IPS-20b (cell line): ENCODE measurements at regions not wholly inside any gene's neighbourhood (a gene's known extent, or its start where the extent isn't known, plus 50 kb on each side); places are given as distances from the start of the nearest gene placed in this dataset.
"Not testable (repeated sequence)": the region's sequence is repeated elsewhere in the genome, so short reads cannot be mapped to it uniquely, and the experiment has no call there.

ENCODE experiments used
- H3K27ac ChIP-seq: one replicate; pipeline ENCODE4 v1.5.1; 2013; ENCODE audit warnings: low read length
- H3K27me3 ChIP-seq: 2 replicates; pipeline ENCODE4 v1.6.1; 2013; ENCODE audit warnings: mild to moderate bottlenecking, low read length, inconsistent platforms; ENCODE audit not compliant: insufficient read depth
- H3K36me3 ChIP-seq: 2 replicates; pipeline ENCODE4 v1.6.1; 2013; ENCODE audit warnings: low read depth, mild to moderate bottlenecking, inconsistent platforms, low read length, moderate library complexity; ENCODE audit not compliant: insufficient read depth
- H3K4me1 ChIP-seq: 2 replicates; pipeline ENCODE4 v1.6.1; 2013; ENCODE audit warnings: mild to moderate bottlenecking, control low read depth, inconsistent platforms, low read length, moderate library complexity; ENCODE audit not compliant: insufficient read depth
- H3K4me3 ChIP-seq: 2 replicates; pipeline ENCODE4 v1.5.1; 2013; ENCODE audit warnings: mild to moderate bottlenecking, low read length, inconsistent platforms
- H3K9ac ChIP-seq: 2 replicates; pipeline ENCODE4 v1.6.1; 2013; ENCODE audit warnings: low read depth, mild to moderate bottlenecking, inconsistent platforms, low read length, moderate library complexity
- H3K9me3 ChIP-seq: 2 replicates; pipeline ENCODE4 v1.6.1; 2013; ENCODE audit warnings: mild to moderate bottlenecking, low read depth, low read length, inconsistent platforms; ENCODE audit not compliant: insufficient read depth

DNA sequence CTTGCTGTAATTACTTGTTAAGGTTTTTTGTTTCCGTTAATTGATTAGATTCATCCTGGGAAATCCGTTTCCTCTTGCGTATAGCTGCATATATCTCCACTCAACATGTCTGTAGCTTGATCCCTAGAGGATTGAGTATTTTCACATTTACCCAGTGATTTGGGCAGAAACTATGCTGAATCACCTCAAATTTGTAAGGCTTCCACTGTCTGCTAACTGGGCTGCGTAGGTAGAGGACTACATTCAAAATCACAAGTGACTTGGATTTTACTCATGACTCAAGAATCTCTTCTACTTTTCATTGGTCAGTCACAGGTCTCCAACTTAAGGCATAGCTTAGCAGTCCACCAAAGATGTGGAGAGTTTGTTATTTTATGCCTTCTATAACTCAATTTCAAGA lies 141.8 kb downstream of the POLR1F start:
- Histone ChIP-seq H3K4me1 (no peaks in the 10 kb centered on the region; the same call in 1 of the 2 replicates), H3K27ac (no peak overlapping the region), H3K9me3 (no peaks in the 10 kb centered on the region), H3K36me3 (no peaks in the 10 kb centered on the region), H3K4me3 (no peak overlapping the region), H3K9ac (no peak overlapping the region), H3K27me3 (no peaks in the 10 kb centered on the region)

DNA sequence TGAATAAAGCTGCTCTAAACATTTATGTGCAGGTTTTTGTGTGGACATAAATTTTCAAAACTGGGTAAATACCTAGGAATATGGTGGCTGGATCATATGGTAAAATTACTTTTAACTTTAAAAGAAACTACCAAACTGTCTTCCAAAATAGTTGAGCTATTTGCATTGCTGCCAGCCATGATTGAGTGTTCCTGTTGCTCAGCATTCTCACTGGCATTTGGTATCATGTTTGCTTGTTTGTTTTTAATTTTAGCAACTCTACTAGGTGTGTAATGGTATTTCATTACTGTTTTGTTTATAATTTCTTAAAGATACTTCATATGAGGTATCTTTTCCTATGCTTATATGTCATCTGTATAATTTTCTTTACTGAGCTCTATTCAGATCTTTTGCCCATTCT lies 143.2 kb downstream of the POLR1F start:
- no peaks in the 10 kb centered on the region; the same call in 1 of the 2 replicates for H3K4me1 ChIP-seq
- no peaks in the 10 kb centered on the region for H3K27me3 ChIP-seq
- H3K9me3 ChIP-seq: no peaks in the 10 kb centered on the region
- no peak overlapping the region for H3K27ac ChIP-seq
- H3K36me3 ChIP-seq: no peaks in the 10 kb centered on the region
- no peak overlapping the region for H3K9ac ChIP-seq
- no peak overlapping the region for H3K4me3 ChIP-seq

DNA sequence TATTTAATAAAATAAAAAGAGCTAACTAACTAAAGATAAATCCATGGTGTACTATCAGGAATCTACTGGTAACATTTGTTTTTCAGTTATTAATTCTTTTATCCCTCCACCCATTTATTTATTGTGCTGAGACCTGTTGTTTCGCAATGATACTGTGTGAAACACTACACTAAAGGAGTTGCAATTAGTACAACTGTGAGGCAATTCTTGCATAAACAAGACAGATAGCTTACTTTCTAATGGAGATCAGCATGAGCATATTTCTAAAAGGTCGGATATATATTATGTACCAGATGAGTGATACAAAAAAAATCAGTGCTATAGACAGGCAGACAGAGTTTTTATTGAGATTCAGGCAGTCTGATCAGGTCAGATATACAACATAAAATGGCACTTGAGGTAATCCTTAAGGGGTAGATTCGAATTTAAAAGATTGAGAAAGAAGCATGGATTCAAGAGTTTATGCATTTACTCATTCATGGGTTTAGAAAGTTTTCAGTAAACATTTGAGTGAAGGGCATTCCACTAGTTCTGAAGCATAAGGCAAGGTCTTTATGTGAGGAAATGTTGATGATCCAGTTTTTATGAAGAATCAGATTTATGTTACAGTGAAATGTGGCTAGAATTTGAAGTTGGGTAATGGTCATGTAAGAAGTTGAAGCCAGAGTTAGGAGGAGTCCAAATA lies 147.6 kb downstream of the POLR1F start:
- H3K27me3 ChIP-seq: no peaks in the 10 kb centered on the region
- no peak overlapping the region for H3K4me3 ChIP-seq
- H3K9me3 ChIP-seq: no peaks in the 10 kb centered on the region
- H3K4me1 ChIP-seq: no peaks in the 10 kb centered on the region
- H3K9ac ChIP-seq: no peak overlapping the region
- H3K36me3 ChIP-seq: no peaks in the 10 kb centered on the region
- H3K27ac ChIP-seq: no peak overlapping the region

DNA sequence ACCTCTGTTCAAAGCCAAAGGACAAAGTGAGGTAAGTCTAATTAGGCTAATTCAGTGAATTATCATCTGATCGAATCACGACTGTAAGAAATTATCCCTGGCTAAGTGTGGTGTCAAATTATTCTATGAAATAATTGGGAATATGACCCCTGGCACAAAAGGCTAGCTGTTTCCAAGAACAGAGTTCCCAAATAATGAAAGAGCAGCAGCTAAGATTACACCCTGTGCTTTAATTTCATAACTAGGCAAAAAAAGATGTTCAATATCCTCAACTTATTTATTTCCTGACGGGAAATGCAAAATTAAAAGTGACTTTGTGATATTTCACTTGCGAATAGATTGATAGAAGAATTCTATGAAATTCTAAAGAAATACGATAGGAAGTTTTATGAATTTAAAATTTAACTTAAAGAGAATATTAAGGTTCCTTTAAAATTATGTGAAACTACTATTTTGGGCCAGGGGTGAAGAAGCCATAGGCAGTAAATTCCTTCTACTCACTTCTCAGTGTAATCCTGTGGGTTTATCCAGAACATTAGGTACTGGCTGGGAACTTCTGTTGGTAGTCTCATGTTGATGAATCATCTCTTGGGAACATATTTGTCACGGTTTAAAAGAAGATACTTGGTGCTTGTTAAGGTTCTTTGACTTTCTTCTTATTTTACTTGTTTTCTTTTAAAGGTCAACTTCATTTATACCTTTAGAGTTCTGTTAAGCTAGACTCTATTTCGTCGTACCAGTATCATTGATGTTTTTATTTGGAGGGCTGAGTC lies 148.5 kb downstream of the POLR1F start:
- Histone ChIP-seq H3K4me1 (no peaks in the 10 kb centered on the region), H3K36me3 (no peaks in the 10 kb centered on the region), H3K9ac (no peak overlapping the region), H3K9me3 (no peaks in the 10 kb centered on the region), H3K27ac (no peak overlapping the region), H3K27me3 (no peaks in the 10 kb centered on the region), H3K4me3 (no peak overlapping the region)

DNA sequence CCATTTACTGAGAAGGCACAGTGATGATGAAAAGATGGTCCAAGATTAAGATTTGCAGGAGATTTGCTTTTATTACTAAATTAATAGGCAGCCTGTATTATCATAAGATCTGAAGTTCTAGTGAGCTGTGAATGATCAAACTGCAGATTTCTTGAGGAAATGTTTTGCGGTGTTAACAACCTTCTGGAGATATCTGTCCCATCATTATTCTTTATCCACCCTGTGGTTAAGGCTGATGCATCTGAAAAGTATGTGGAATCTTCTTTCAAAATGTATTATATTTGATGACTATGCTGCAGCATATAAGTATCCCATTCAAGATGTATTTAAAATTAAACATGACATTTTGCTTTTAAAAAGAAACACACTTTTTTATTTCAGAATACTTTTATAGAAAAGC lies 150.3 kb downstream of the POLR1F start:
- no peaks in the 10 kb centered on the region for H3K9me3 ChIP-seq
- H3K9ac ChIP-seq: no peak overlapping the region
- no peaks in the 10 kb centered on the region for H3K27me3 ChIP-seq
- no peak overlapping the region for H3K27ac ChIP-seq
- H3K4me3 ChIP-seq: no peak overlapping the region
- no peaks in the 10 kb centered on the region for H3K36me3 ChIP-seq
- no peaks in the 10 kb centered on the region for H3K4me1 ChIP-seq

DNA sequence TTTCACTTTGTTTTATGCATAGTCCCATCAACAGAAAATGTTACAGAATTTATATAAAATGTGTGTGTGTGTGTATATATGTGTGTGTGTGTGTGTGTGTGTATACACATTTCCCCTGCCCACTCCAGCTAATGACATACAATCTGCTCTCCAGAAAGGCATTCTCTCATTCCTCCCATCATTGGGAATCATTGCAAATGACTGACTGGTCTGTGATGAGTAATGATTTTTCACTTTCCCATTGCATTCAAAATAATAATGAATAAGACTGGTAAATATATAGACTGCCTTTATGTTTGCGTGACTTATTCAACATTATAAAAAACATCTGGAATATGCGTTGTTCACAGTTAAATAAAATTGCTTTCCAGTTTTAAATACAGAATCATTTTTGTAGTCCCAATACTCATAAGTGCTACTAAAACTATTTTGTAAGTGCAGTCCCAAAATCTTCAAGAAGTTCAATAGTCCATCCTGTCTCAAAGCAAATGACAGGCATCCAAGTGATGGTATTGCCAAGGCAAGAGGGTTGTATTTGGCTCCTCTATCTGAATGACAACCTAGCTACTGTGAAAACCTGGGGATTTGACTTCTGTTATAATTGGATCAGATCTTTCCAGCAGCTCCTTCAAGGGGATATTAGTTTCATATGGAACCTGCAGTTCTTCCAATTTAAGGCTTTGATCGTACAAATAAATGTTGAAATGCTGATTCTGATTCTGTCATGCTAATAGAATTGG lies 150.9 kb downstream of the POLR1F start:
- Histone ChIP-seq H3K9me3 (no peaks in the 10 kb centered on the region), H3K4me1 (no peaks in the 10 kb centered on the region), H3K4me3 (no peak overlapping the region), H3K9ac (no peak overlapping the region), H3K27ac (no peak overlapping the region), H3K36me3 (no peaks in the 10 kb centered on the region), H3K27me3 (no peaks in the 10 kb centered on the region)

DNA sequence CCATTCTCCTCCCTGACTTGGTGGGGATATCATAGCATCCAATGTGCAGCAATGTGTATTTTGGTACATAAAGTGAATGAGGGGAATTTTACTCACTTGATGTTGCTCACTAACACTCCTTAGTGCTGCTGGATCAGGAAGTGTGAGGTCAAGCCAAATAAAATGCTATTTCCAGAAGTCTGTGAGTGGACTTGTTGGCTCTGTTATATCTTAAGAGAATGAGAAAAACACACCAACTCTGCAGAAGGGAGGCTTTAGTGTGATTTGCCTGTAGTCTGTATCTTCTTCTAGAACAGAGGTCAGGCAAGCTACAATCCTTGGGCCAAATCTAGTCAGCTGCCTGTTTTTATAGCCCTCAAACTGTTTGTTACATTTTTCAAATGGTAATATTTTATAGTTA lies 154.3 kb downstream of the POLR1F start:
- Histone ChIP-seq H3K9ac (no peak overlapping the region), H3K9me3 (0 out of 2 replicates have a peak, but pooled peaks cover under 1% of the 10 kb centered on the region), H3K27ac (no peak overlapping the region), H3K36me3 (no peaks in the 10 kb centered on the region), H3K27me3 (no peaks in the 10 kb centered on the region), H3K4me3 (no peak overlapping the region), H3K4me1 (no peaks in the 10 kb centered on the region)

DNA sequence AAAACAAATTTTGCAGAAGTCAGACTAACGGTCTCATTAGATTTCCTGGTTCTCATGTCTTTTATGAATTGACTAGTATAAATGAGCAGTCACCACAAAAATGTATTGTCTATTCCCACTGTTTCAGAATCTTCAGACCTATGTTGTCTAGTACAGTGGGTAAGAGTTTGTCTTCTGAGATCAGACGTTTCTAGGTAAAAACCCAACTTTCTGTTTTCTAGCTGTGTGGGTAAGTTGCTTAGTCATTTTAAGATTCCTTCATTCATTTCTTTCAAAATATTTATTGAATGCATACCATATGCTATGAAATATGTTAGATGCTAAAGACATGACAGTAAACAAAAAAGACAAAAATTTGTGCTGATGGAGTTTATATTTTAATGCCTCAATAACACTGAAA lies 156.3 kb downstream of the POLR1F start:
- Histone ChIP-seq H3K4me1 (no peaks in the 10 kb centered on the region), H3K9me3 (0 out of 2 replicates have a peak, but pooled peaks cover 4% of the 10 kb centered on the region), H3K9ac (no peak overlapping the region), H3K4me3 (no peak overlapping the region), H3K36me3 (no peaks in the 10 kb centered on the region), H3K27ac (no peak overlapping the region), H3K27me3 (no peaks in the 10 kb centered on the region)

DNA sequence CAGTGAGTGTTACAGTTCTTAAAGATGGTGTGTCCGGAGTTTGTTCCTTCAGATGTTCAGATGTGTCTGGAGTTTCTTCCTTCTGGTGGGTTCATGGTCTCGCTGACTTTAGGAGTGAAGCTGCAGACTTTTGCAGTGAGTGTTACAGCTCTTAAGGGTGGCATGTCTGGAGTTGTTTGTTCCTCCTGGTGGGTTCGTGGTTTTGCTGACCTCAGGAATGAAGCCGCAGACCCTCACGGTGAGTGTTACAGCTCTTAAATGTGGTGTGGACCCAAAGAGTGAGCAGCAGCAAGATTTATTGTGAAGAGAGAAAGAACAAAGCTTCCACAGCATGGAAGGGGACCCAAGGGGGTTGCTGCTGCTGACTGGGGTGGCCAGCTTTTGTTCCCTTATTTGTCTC lies 159.6 kb downstream of the POLR1F start:
- H3K4me1 ChIP-seq, H3K36me3 ChIP-seq, H3K9me3 ChIP-seq, H3K27ac ChIP-seq, H3K9ac ChIP-seq, H3K27me3 ChIP-seq, H3K4me3 ChIP-seq: not testable (repeated sequence)

DNA sequence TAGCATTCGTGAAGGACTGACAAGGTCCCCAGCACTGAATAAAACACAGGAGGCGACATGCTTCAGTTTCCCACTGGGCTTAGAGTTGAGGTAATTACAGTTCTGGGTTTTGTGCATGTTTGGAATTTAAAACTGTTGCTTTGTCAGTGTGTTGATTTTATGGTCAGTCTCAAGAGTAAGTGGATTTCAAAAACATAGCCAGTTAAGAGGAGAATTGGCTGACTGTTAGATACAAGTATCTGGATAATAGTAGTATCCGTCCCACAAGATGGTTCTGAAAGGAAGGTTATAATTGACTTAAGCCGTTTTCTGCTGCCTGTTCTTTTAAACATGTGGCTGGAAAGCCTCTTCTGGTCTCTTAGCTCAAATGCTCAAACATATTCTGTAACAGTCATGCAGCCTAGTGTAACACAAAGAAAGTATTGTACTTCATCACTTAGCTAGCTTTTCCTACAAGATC lies 170.9 kb downstream of the POLR1F start:
- H3K27ac ChIP-seq: no peak overlapping the region
- H3K4me1 ChIP-seq: peaks cover 10% of the 10 kb centered on the region
- 0 out of 2 replicates have a peak overlapping the region, but pooled peaks have one; percentile 6 for H3K9ac ChIP-seq
- no peaks in the 10 kb centered on the region for H3K36me3 ChIP-seq
- no peaks in the 10 kb centered on the region for H3K27me3 ChIP-seq
- H3K4me3 ChIP-seq: no peak overlapping the region
- H3K9me3 ChIP-seq: 0 out of 2 replicates have a peak, but pooled peaks cover 3% of the 10 kb centered on the region

DNA sequence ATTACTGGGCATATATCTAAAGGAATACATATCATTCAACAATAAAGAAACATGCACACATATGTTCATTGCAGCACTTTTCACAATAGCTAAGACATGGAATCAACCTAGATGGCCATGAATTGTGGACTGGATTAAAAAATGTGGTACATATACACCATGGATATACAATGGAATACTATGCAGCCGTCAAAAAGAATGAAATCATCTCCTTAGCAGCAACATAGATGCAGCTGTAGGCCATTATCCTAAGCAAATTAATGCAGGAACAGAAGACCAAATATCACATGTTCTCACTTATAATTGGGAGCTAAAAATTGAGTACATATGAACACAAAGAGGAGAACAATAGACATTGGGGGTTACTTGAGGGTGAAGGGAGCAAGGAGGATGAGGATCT lies 175.6 kb downstream of the POLR1F start:
- H3K4me1 ChIP-seq: peaks cover 7% of the 10 kb centered on the region
- H3K9ac ChIP-seq: no peak overlapping the region
- 0 out of 2 replicates have a peak, but pooled peaks cover 3% of the 10 kb centered on the region for H3K9me3 ChIP-seq
- no peak overlapping the region for H3K27ac ChIP-seq
- no peak overlapping the region for H3K4me3 ChIP-seq
- H3K27me3 ChIP-seq: no peaks in the 10 kb centered on the region
- no peaks in the 10 kb centered on the region for H3K36me3 ChIP-seq
